ENCODE measurements at regions not wholly inside any gene's neighbourhood (a gene's known extent, or its start where the extent isn't known, plus 50 kb on each side); places are given as distances from the start of the nearest gene placed in this dataset.

- TF ChIP-seq CTCF (IDR thresholded peaks at IDR 0.05) (no peak), NFYB (CRISPR knock-in tag; conservative IDR thresholded peaks at IDR 0.05; ENCODE audit: low read depth) (no peak), ZNF671 (CRISPR knock-in tag; IDR thresholded peaks at IDR 0.05) (no peak), ATF6 (CRISPR knock-in tag; IDR thresholded peaks at IDR 0.05) (no peak), TEAD1 (CRISPR knock-in tag; IDR thresholded peaks at IDR 0.05) (no peak), NR3C1 (CRISPR knock-in tag; conservative IDR thresholded peaks at IDR 0.05; ENCODE audit: low read depth) (no peak)
Observed at GRCh38 chr13:85381082-85381481, 418.1 kb downstream of the SLITRK6 start.
